ENCODE measurements at regions not wholly inside any gene's neighbourhood (a gene's known extent, or its start where the extent isn't known, plus 50 kb on each side); places are given as distances from the start of the nearest gene placed in this dataset.

GRCh38 chr18:34448662-34449061, 223.9 kb upstream of the NOL4 start:
- Histone ChIP-seq H3K9me3 (ENCODE audit: severe bottlenecking) (no peaks in the 10 kb centered on the region), H3K4me3 (ENCODE audit: severe bottlenecking) (no peak overlapping the region), H3K4me1 (ENCODE audit: insufficient read depth, poor library complexity, severe bottlenecking) (no peaks in the 10 kb centered on the region), H3K36me3 (ENCODE audit: low read depth) (no peaks in the 10 kb centered on the region), H3K27me3 (ENCODE audit: insufficient read depth, poor library complexity, severe bottlenecking) (no peaks in the 10 kb centered on the region), H3K27ac (ENCODE audit: poor library complexity, severe bottlenecking) (no peak overlapping the region)
- TF ChIP-seq CTCF (IDR thresholded peaks at IDR 0.05; ENCODE audit: poor library complexity, severe bottlenecking) = no peak
- DNase-seq (ENCODE audit: low spot score) = no peak
- ATAC-seq (ENCODE audit: low read depth) = no peak

GRCh38 chr18:34457761-34458160, 233.0 kb upstream of the NOL4 start:
- H3K36me3 ChIP-seq (ENCODE audit: low read depth) = no peaks in the 10 kb centered on the region
- TF ChIP-seq CTCF (IDR thresholded peaks at IDR 0.05; ENCODE audit: poor library complexity, severe bottlenecking) = no peak
- H3K27me3 ChIP-seq (ENCODE audit: insufficient read depth, poor library complexity, severe bottlenecking) = no peaks in the 10 kb centered on the region
- DNase-seq (ENCODE audit: low spot score) (no peak), ATAC-seq (ENCODE audit: low read depth) (no peak)
- H3K27ac ChIP-seq (ENCODE audit: poor library complexity, severe bottlenecking) = no peak overlapping the region
- H3K9me3 ChIP-seq (ENCODE audit: severe bottlenecking) = no peaks in the 10 kb centered on the region
- H3K4me3 ChIP-seq (ENCODE audit: severe bottlenecking) = no peak overlapping the region
- H3K4me1 ChIP-seq (ENCODE audit: insufficient read depth, poor library complexity, severe bottlenecking) = no peaks in the 10 kb centered on the region

GRCh38 chr18:34458410-34458977, 233.8 kb upstream of the NOL4 start:
- no peaks in the 10 kb centered on the region for H3K4me1 ChIP-seq (ENCODE audit: insufficient read depth, poor library complexity, severe bottlenecking)
- TF ChIP-seq CTCF (IDR thresholded peaks at IDR 0.05; ENCODE audit: poor library complexity, severe bottlenecking) = no peak

GRCh38 chr18:34461266-34461665, 236.6 kb upstream of the NOL4 start:
- Histone ChIP-seq H3K36me3 (ENCODE audit: low read depth) (no peaks in the 10 kb centered on the region), H3K4me3 (ENCODE audit: severe bottlenecking) (no peak overlapping the region), H3K27me3 (ENCODE audit: insufficient read depth, poor library complexity, severe bottlenecking) (no peaks in the 10 kb centered on the region), H3K27ac (ENCODE audit: poor library complexity, severe bottlenecking) (no peak overlapping the region), H3K4me1 (ENCODE audit: insufficient read depth, poor library complexity, severe bottlenecking) (no peaks in the 10 kb centered on the region), H3K9me3 (ENCODE audit: severe bottlenecking) (no peaks in the 10 kb centered on the region)
- no peak for TF ChIP-seq CTCF (IDR thresholded peaks at IDR 0.05; ENCODE audit: poor library complexity, severe bottlenecking)
- DNase-seq (ENCODE audit: low spot score) (no peak), ATAC-seq (ENCODE audit: low read depth) (no peak)

More at GRCh38 chr18:34458410-34458977, 233.8 kb upstream of the NOL4 start:
- no peak overlapping the region for H3K27ac ChIP-seq (ENCODE audit: poor library complexity, severe bottlenecking)
- no peaks in the 10 kb centered on the region for H3K36me3 ChIP-seq (ENCODE audit: low read depth)
- H3K9me3 ChIP-seq (ENCODE audit: severe bottlenecking) = no peaks in the 10 kb centered on the region
- H3K27me3 ChIP-seq (ENCODE audit: insufficient read depth, poor library complexity, severe bottlenecking) = no peaks in the 10 kb centered on the region
- no peak overlapping the region for H3K4me3 ChIP-seq (ENCODE audit: severe bottlenecking)
- DNase-seq (ENCODE audit: low spot score) = no peak
- ATAC-seq (ENCODE audit: low read depth) = no peak

GRCh38 chr18:34467058-34467457, 242.3 kb upstream of the NOL4 start:
- no peak for DNase-seq (ENCODE audit: low spot score)
- TF ChIP-seq CTCF (IDR thresholded peaks at IDR 0.05; ENCODE audit: poor library complexity, severe bottlenecking) = no peak
- H3K36me3 ChIP-seq (ENCODE audit: low read depth) = no peaks in the 10 kb centered on the region
- H3K27ac ChIP-seq (ENCODE audit: poor library complexity, severe bottlenecking) = no peak overlapping the region
- no peak for ATAC-seq (ENCODE audit: low read depth)
- H3K4me1 ChIP-seq (ENCODE audit: insufficient read depth, poor library complexity, severe bottlenecking) = no peaks in the 10 kb centered on the region
- no peak overlapping the region for H3K4me3 ChIP-seq (ENCODE audit: severe bottlenecking)
- H3K9me3 ChIP-seq (ENCODE audit: severe bottlenecking) = no peaks in the 10 kb centered on the region
- H3K27me3 ChIP-seq (ENCODE audit: insufficient read depth, poor library complexity, severe bottlenecking) = no peaks in the 10 kb centered on the region
